GM20000 (cell line): ENCODE measurements at regions not wholly inside any gene's neighbourhood (a gene's known extent, or its start where the extent isn't known, plus 50 kb on each side); places are given as distances from the start of the nearest gene placed in this dataset.

Experiments
- DNase-seq: peaks from one replicate; pipeline ENCODE4 v3.0.0; 2012; ENCODE audit warnings: low spot score
- CTCF ChIP-seq: IDR thresholded peaks from 2 replicates; pipeline ENCODE4 v1.5.1; 2012; ENCODE audit warnings: mild to moderate bottlenecking, control low read depth; ENCODE audit errors: extremely low read depth, missing control alignments

GRCh38 chr15:97745481-97746071, 214.9 kb upstream of the ARRDC4 start:
- DNase-seq, result peak; percentile 29
- TF ChIP-seq CTCF, result peak; percentile 3

- TF ChIP-seq CTCF, result no peak
- no peak for DNase-seq
Measured at GRCh38 chr15:97747342-97747741, 213.2 kb upstream of the ARRDC4 start.

GRCh38 chr15:97748576-97748975, 211.9 kb upstream of the ARRDC4 start:
- no peak for DNase-seq
- no peak for TF ChIP-seq CTCF

GRCh38 chr15:97750060-97750459, 210.4 kb upstream of the ARRDC4 start:
- no peak for DNase-seq
- no peak for TF ChIP-seq CTCF

- DNase-seq, result no peak
- no peak for TF ChIP-seq CTCF
Measured at GRCh38 chr15:97755726-97756125, 204.8 kb upstream of the ARRDC4 start.

GRCh38 chr15:97759363-97759762, 201.1 kb upstream of the ARRDC4 start:
- DNase-seq, result no peak
- TF ChIP-seq CTCF, result no peak

GRCh38 chr15:97761110-97761509, 199.4 kb upstream of the ARRDC4 start:
- TF ChIP-seq CTCF, result no peak
- DNase-seq, result no peak

GRCh38 chr15:97783240-97783639, 177.3 kb upstream of the ARRDC4 start:
- no peak for TF ChIP-seq CTCF
- DNase-seq, result no peak
